Memory B cell (primary cell): ENCODE measurements at regions not wholly inside any gene's neighbourhood (a gene's known extent, or its start where the extent isn't known, plus 50 kb on each side); places are given as distances from the start of the nearest gene placed in this dataset.
A peak's percentile ranks its signal among the peaks of the same experiment; 100 is the strongest.

Source experiments
- ATAC-seq: fragments of 150-1000 bp; cut with Tn5 transposase; 2 replicates; pipeline ENCODE4 v1.10.0; 2021; ENCODE audit warnings: low read depth, mild to moderate bottlenecking, moderate library complexity
- DNase-seq, 2 donors: peaks; one replicate each; pipeline ENCODE4 v3.0.0; 2022; ENCODE audit warnings: low spot score in 2 of 2
- H3K27ac Mint-ChIP-seq: one replicate; pipeline ENCODE4 v1.8.0; 2022; ENCODE audit warnings: mild to moderate bottlenecking, moderate library complexity, mixed read lengths
- H3K27me3 Mint-ChIP-seq: one replicate; pipeline ENCODE4 v1.8.0; 2022; ENCODE audit warnings: mixed read lengths
- H3K36me3 Mint-ChIP-seq: one replicate; pipeline ENCODE4 v1.8.0; 2022; ENCODE audit warnings: mild to moderate bottlenecking, mixed read lengths
- H3K4me1 Mint-ChIP-seq: one replicate; pipeline ENCODE4 v1.8.0; 2022; ENCODE audit warnings: mixed read lengths
- H3K4me3 Mint-ChIP-seq: one replicate; pipeline ENCODE4 v1.8.0; 2022; ENCODE audit warnings: mild to moderate bottlenecking, moderate library complexity, mixed read lengths
- H3K9me3 Mint-ChIP-seq: one replicate; pipeline ENCODE4 v1.8.0; 2022; ENCODE audit warnings: mixed read lengths

DNA sequence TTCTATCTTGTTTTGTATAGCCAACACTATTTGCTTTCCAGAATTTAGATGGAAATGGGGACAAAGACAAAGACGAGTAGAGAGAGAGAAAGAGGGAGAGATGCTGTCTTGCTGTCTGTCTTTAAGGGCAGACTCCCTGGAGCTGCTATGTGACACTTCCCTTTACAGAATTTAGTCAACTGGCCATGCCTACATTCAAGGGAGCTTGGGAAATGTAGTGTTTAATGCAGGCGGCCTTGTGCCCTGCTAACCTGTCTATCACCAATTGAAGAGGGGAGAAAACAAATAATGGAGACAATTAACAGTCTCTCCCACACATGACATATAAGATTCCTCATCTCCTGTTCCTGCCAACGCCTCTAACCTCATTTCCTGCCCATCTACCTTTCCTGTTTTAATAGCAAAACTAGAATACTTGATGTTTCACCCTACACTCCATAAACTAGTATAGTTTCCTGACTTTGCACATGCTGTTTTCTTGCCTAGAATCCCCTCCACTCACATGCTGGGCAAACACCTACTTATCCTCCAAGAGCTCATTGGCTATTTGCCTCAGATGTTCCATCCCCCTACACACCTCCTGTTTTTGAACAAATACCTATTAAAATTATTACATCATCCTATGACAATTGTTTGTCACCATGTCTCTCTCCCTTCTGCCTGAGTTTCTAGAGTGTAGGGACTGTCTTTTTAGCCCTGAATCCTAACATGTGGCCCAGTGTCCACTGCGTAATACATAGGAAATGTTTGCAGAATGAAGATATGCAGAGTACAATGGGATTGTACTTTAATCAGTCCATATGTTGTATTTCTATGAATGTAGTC, 117.2 kb downstream of the SLC25A24 start:
- Mint-ChIP-seq H3K9me3 (no peaks in the 10 kb centered on the region), H3K27me3 (no peaks in the 10 kb centered on the region), H3K4me1 (peaks cover 32% of the 10 kb centered on the region), H3K36me3 (no peaks in the 10 kb centered on the region), H3K4me3 (no peak overlapping the region), H3K27ac (peak overlapping the region; percentile 45)
- no peak for DNase-seq
- no peak for ATAC-seq

DNA sequence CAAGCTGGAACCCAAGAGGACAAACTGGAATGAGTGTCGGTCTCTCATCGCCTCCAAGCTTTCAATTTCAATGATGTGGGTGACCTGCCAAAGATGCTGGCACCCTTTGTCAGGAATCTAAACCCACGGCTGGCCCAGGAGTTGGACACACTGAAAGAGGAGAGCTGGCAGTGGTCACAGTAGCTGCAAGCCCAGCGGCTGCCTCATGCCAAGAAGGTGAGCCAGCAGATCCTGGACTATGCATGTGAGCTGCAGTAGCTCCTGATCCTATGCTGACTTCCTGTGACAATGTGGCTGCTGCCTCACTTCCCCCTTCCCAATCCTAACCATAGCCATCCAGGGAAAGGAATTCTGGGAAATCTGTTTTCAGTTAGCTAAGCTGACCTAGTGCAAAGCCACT, 117.0 kb upstream of the VAV3 start:
- H3K27ac Mint-ChIP-seq: peak overlapping the region; percentile 45
- no peaks in the 10 kb centered on the region for H3K9me3 Mint-ChIP-seq
- ATAC-seq: no peak
- H3K4me1 Mint-ChIP-seq: peaks cover 36% of the 10 kb centered on the region
- H3K4me3 Mint-ChIP-seq: no peak overlapping the region
- H3K27me3 Mint-ChIP-seq: no peaks in the 10 kb centered on the region
- DNase-seq: no peak
- H3K36me3 Mint-ChIP-seq: no peaks in the 10 kb centered on the region

DNA sequence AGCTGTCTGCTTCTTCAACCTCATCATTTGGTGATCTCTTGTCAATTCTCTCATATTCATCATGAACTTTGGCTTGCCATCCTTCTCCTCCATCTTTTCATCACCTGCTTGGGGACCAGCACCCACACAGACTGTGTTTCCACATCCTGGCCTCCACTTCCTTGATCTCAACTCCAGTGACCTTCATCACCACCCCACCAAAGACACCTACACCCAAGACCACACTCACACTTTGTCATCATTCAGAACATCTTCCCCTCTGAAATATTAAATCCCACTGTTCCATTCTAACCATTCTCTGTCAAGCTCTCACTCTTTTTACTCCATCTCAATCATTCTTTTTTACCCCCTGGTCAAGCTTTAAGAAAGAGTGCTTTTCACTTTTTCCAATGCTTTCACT, 115.5 kb upstream of the VAV3 start:
- DNase-seq: no peak
- Mint-ChIP-seq H3K4me3 (no peak overlapping the region), H3K27ac (peak overlapping the region; percentile 48), H3K4me1 (peaks cover 40% of the 10 kb centered on the region), H3K9me3 (peaks cover 1% of the 10 kb centered on the region), H3K27me3 (no peaks in the 10 kb centered on the region), H3K36me3 (no peaks in the 10 kb centered on the region)
- ATAC-seq: no peak

DNA sequence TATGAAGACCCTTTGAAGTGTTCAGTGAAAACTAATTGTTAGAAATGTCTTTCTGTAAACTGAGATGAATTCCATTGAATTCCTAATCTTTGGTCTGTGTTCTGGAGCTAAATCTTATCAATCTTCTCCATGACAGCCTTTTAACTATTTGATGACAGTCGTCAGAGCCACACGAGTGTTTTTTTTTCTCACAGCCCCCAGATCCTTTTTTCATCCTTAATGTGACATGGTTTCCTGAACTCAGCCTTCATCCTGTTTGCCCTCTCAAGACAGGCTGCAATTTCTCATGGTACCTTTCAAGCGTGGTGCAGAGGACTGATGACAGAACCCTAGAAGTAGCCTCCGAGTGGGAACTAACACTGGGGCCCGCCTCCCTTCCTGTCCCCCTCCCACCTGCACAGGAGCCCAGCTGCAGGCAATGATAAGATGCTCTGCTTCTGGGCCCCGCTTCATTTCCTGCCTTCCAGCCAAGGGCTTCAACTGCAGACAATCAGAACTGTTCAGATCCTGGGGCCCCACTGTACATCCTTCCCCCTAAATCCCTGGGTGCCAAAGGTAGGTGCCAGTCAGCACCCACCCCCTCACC, 114.6 kb upstream of the VAV3 start:
- peak in 1 of 2 donors; percentile 18 for DNase-seq
- peaks cover 1% of the 10 kb centered on the region for H3K9me3 Mint-ChIP-seq
- no peaks in the 10 kb centered on the region for H3K36me3 Mint-ChIP-seq
- H3K4me3 Mint-ChIP-seq: peak overlapping the region; percentile 12
- H3K27me3 Mint-ChIP-seq: no peaks in the 10 kb centered on the region
- peak overlapping the region; percentile 90 for H3K27ac Mint-ChIP-seq
- peaks cover 46% of the 10 kb centered on the region for H3K4me1 Mint-ChIP-seq
- peak; percentile 34 for ATAC-seq

DNA sequence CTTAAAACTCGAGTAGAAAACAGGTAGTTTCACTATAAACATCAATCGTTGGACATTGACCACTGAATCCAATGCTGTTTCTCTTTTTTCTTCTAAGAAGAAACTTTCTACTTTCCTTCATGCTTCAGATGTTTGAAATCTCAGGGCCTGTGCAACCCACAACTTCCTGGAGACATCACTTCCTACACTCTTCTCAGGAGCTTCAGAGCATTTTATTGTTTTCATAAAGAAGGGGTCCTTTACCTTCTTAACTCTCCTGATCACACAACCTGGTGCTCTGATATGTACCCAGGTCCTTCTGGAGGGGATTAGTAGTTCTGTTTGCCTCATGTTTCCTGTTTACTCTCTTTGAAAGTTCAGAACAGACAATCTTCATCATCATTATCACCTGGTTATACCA, 113.0 kb upstream of the VAV3 start:
- no peak for DNase-seq
- peak; percentile 21 for ATAC-seq
- Mint-ChIP-seq H3K4me3 (peak overlapping the region; percentile 22), H3K36me3 (no peaks in the 10 kb centered on the region), H3K4me1 (peaks cover 43% of the 10 kb centered on the region), H3K9me3 (peaks cover 1% of the 10 kb centered on the region), H3K27me3 (no peaks in the 10 kb centered on the region), H3K27ac (peak overlapping the region; percentile 90)

DNA sequence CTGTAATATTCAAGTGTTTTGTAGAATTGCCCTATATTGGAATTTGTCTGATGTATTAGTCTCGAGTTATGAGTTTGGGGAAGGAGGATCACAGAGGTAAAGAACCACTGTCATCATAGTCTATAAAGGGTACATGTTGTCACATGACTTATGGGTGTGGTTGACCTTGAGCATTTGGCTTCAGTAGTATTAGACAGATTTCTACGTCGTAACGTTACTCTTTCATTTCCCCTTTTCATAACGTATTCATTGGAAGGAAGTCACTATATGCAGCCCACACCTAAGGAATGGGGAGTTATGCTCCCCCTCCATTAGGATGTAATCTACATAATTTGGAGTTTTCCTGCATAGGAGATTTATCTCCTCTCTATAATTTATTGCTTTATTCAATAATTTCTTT, 110.1 kb upstream of the VAV3 start:
- ATAC-seq (peak; percentile 93), DNase-seq (peak in 1 of 2 donors; percentile 54)
- H3K27me3 Mint-ChIP-seq: no peaks in the 10 kb centered on the region
- H3K9me3 Mint-ChIP-seq: peaks cover 1% of the 10 kb centered on the region
- no peak overlapping the region for H3K4me3 Mint-ChIP-seq
- H3K36me3 Mint-ChIP-seq: no peaks in the 10 kb centered on the region
- peaks cover 28% of the 10 kb centered on the region for H3K4me1 Mint-ChIP-seq
- H3K27ac Mint-ChIP-seq: peak overlapping the region; percentile 83

DNA sequence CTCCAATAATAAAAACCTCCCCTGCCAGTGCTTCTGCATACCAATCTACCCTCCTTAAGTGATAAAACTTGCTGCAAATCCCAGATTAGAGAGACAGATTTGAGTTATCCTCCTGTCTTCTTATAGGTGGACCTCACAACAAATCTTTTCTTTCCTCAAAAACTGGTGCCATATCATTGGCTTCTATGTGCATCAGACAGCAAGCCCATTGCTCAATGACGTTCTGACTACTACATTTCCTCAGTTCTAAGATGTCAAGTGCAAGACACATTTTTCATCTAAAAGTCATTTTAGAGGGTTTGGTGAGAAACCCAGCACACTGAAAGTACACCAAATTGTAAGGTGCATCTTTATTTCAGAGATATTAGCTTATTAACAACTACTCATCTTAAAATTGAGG, 107.8 kb upstream of the VAV3 start:
- no peak for DNase-seq
- Mint-ChIP-seq H3K27me3 (peaks cover 3% of the 10 kb centered on the region), H3K36me3 (no peaks in the 10 kb centered on the region), H3K4me1 (peaks cover 17% of the 10 kb centered on the region), H3K9me3 (peaks cover 4% of the 10 kb centered on the region), H3K4me3 (no peak overlapping the region), H3K27ac (no peak overlapping the region)
- ATAC-seq: no peak

DNA sequence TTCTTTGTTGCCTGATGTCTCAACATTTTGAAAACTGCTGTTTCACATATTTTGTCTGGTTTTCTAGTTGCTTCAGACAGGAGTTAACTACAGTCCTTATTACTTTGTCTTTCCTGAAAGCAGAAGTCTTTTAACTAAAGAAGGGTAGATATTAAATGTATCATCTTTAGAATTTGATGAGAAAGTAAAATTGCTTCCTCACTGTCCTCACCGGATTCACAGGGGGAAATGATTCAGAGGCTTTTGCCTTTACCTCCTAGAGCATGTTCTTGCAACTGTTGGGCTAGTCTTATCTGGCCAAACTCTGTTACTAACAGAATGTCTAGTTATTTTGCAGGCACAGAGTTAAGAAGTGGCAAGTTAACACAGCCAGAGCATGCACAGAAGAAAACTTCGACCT, 107.2 kb upstream of the VAV3 start:
- peaks cover 3% of the 10 kb centered on the region for H3K27me3 Mint-ChIP-seq
- no peak for ATAC-seq
- peaks cover 4% of the 10 kb centered on the region for H3K9me3 Mint-ChIP-seq
- H3K36me3 Mint-ChIP-seq: no peaks in the 10 kb centered on the region
- peaks cover 14% of the 10 kb centered on the region for H3K4me1 Mint-ChIP-seq
- no peak overlapping the region for H3K4me3 Mint-ChIP-seq
- H3K27ac Mint-ChIP-seq: peak overlapping the region; percentile 38
- DNase-seq: no peak

DNA sequence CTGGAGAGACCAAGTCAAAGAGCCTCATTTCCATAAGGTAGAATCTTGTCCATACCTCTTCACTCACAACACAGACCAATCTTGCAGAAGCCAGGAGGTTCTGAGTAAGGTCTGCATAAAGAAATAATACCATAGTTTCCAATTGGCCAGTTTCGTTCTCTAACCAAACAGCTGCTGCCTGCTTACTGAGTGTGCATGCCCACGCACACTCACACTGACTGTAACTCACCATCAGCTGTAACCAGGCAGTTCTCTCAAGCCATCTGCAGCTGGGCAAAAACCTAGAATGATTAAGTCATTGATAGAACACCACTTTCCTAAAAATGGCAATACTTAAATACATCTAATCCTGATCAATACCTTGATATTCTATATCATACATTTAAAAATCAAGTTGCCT, 106.6 kb upstream of the VAV3 start:
- no peak overlapping the region for H3K27ac Mint-ChIP-seq
- no peak overlapping the region for H3K4me3 Mint-ChIP-seq
- H3K9me3 Mint-ChIP-seq: peaks cover 4% of the 10 kb centered on the region
- no peak for ATAC-seq
- peaks cover 14% of the 10 kb centered on the region for H3K4me1 Mint-ChIP-seq
- H3K27me3 Mint-ChIP-seq: peaks cover 3% of the 10 kb centered on the region
- H3K36me3 Mint-ChIP-seq: no peaks in the 10 kb centered on the region
- no peak for DNase-seq

DNA sequence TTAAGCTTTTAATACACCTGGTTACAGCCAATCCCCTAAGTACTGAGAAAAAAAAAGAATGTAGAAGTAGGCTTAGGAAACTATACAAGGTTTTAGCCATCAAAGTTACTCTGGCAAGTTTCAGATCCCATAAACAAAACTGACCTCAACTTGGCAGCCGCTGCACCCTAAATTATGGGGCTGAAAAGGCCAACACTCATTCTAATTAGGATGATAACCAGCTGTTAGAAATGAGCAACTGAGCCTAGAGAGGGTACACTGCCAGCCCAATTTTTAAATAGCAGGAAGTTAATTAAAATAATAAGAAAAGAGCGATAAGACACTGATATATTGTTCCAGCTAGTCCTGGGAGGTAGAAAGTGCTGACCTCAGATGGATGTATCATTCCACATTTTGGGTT, 105.7 kb upstream of the VAV3 start:
- Mint-ChIP-seq H3K4me3 (no peak overlapping the region), H3K4me1 (peaks cover 12% of the 10 kb centered on the region), H3K27ac (no peak overlapping the region), H3K27me3 (peaks cover 3% of the 10 kb centered on the region), H3K36me3 (no peaks in the 10 kb centered on the region), H3K9me3 (peaks cover 2% of the 10 kb centered on the region)
- DNase-seq (no peak), ATAC-seq (no peak)

DNA sequence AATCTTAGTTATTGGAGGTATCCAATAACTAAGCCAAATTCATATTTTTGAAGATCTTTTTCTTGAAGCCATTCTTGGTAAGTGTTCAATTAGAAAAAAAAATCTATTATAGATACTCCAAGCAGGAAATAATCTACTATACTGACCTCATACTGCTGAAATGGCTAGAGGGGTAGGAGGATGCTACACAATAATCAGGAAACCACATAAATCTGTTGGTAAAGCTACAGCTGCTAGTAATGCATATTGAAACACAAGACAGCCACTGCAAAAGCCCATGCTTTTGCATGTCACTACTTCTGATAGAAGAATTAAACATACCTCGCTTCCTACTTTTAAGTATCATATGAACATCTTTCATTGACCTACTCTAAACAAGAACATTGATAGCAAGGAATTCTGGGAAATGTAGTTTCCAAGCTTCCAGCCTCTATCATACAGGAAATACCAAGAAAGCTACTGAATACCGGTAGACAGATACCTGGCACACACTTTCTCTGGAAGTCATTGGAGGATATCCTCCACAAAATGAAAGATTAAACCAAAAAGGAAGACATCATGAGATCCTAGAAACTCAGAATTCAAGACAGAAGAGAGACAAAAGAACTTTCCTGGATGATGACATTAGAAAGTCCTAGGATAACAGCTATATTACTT, 103.0 kb upstream of the VAV3 start:
- H3K4me3 Mint-ChIP-seq: no peak overlapping the region
- peaks cover 3% of the 10 kb centered on the region for H3K27me3 Mint-ChIP-seq
- DNase-seq: no peak
- H3K36me3 Mint-ChIP-seq: no peaks in the 10 kb centered on the region
- peaks cover 4% of the 10 kb centered on the region for H3K4me1 Mint-ChIP-seq
- ATAC-seq: no peak
- peaks cover 2% of the 10 kb centered on the region for H3K9me3 Mint-ChIP-seq
- no peak overlapping the region for H3K27ac Mint-ChIP-seq

DNA sequence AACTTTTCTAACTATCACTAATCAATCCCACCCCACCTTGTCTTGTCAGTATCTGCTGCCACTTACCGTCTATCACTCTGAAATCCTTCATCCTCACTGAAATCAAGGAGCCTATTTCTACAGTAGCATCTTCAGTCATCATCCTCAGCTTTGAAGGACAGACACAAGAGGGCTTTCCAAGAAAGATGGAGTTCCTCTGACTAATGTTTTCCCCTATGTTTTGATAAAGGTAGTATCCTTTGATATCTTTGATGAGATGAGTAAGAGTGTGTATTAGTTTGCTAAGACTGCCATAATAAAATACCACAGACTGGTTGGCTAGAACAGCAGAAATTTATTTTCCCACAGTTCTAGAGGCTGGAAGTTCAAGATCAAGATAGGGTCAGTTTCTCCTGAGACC, 101.8 kb upstream of the VAV3 start:
- no peak for DNase-seq
- no peaks in the 10 kb centered on the region for H3K36me3 Mint-ChIP-seq
- H3K9me3 Mint-ChIP-seq: peaks cover 4% of the 10 kb centered on the region
- no peak overlapping the region for H3K4me3 Mint-ChIP-seq
- no peak overlapping the region for H3K27ac Mint-ChIP-seq
- no peak for ATAC-seq
- peaks cover 3% of the 10 kb centered on the region for H3K27me3 Mint-ChIP-seq
- peaks cover 7% of the 10 kb centered on the region for H3K4me1 Mint-ChIP-seq

DNA sequence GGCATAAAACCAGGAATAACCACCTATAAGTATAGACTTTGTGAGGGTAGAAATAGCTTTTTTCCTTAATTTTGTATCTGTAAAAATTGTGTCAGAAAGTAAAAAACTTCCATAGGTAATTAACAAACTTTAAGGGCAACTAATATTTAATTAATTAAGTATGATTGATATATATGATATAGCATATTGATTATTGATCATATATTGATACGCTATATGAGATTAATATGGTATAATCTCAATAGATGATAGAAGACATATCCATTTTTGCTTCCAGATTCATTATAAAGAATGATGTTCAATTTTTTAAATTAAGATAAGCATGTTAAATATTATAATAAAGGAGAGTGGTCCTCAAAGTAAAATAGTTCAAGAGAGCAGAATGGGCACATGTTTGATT, 99.3 kb upstream of the VAV3 start:
- peaks cover 2% of the 10 kb centered on the region for H3K36me3 Mint-ChIP-seq
- DNase-seq: no peak
- no peak for ATAC-seq
- H3K27me3 Mint-ChIP-seq: peaks cover 5% of the 10 kb centered on the region
- no peak overlapping the region for H3K27ac Mint-ChIP-seq
- no peak overlapping the region for H3K4me3 Mint-ChIP-seq
- peaks cover 7% of the 10 kb centered on the region for H3K4me1 Mint-ChIP-seq
- peaks cover 7% of the 10 kb centered on the region for H3K9me3 Mint-ChIP-seq

DNA sequence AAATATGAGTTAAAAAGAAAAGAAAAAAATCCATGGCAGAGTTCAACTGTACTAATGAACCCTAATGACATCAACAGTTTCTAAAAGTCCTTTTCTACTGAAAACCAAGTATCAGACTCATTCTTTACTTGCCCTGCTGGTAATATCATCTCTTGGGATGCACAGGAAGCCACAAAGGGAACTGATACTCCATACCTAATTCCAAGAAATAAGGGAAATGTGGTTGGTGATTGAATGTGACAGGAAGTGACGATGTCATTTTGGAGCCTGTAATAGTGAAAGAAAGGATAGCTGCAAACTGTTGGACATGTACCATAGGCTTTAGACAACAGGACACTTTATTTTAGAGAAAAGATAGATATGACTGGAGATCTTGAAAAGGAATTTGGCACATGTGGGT, 98.7 kb upstream of the VAV3 start:
- DNase-seq (no peak), ATAC-seq (no peak)
- H3K27me3 Mint-ChIP-seq: peaks cover 5% of the 10 kb centered on the region
- H3K36me3 Mint-ChIP-seq: peaks cover 2% of the 10 kb centered on the region
- peaks cover 7% of the 10 kb centered on the region for H3K9me3 Mint-ChIP-seq
- no peak overlapping the region for H3K4me3 Mint-ChIP-seq
- no peak overlapping the region for H3K27ac Mint-ChIP-seq
- H3K4me1 Mint-ChIP-seq: peaks cover 7% of the 10 kb centered on the region
